Endothelial cell of umbilical vein (primary cell): ENCODE measurements at regions not wholly inside any gene's neighbourhood (a gene's known extent, or its start where the extent isn't known, plus 50 kb on each side); places are given as distances from the start of the nearest gene placed in this dataset.

Experiments used
- BruUV-seq: library from RNA; stranded (reverse); fragments of 400-500 nt; replicated peaks from 2 replicates; lab custom pipeline; 2021; lab: Mats Ljungman, UMichigan
- CTCF ChIA-PET: fragments of 300-600, 350-600 bp; sonication (Branson Sonifier 250); formaldehyde crosslinking; loops from one replicate; lab custom pipeline; 2021; ENCODE audit warnings: antibody characterized with exemption, inconsistent platforms; lab: Charles Lee
- POLR2A ChIA-PET: fragments of 300-600, 350-600 bp; sonication (Branson Sonifier 250); formaldehyde crosslinking; loops from one replicate; lab custom pipeline; 2021; ENCODE audit warnings: antibody characterized with exemption, inconsistent platforms; lab: Charles Lee
- DNase-seq: peaks from one replicate; pipeline ENCODE4 v3.0.0-alpha.2; 2011; ENCODE audit warnings: low read depth, low spot score
- FAIRE-seq: peaks from 2 replicates; lab custom pipeline; 2011; peaks lifted over from hg19 to GRCh38; lab: Jason Lieb, UNC
- H2AFZ ChIP-seq: 2 replicates; pipeline ENCODE4 v1.6.0; 2012; ENCODE audit warnings: low read depth, low read length, control low read depth, inconsistent platforms
- H3K27ac ChIP-seq: 2 replicates; pipeline ENCODE4 v1.5.1; 2011; ENCODE audit warnings: low read depth, mild to moderate bottlenecking, control low read depth, low read length, moderate library complexity; ENCODE audit not compliant: insufficient read depth
- H3K27me3 ChIP-seq, 2 experiments: 2 replicates each; pipeline versions ENCODE4 v1.6.0 to v1.6.1; 2011; ENCODE audit warnings: low read length in 2 of 2, mixed read lengths in 1 of 2; ENCODE audit not compliant: control insufficient read depth in 2 of 2, insufficient read depth in 2 of 2
- H3K36me3 ChIP-seq, 2 experiments: 2 replicates in 1 of 2; 3 replicates in 1 of 2; pipeline ENCODE4 v1.5.1; 2011; ENCODE audit warnings: low read length in 2 of 2, mild to moderate bottlenecking in 1 of 2, moderate library complexity in 1 of 2; ENCODE audit not compliant: control insufficient read depth in 2 of 2, insufficient read depth in 2 of 2; ENCODE audit errors: extremely low read depth in 1 of 2
- H3K4me1 ChIP-seq: 3 replicates; pipeline ENCODE4 v1.5.1; 2011; ENCODE audit warnings: mild to moderate bottlenecking, low read length; ENCODE audit not compliant: control insufficient read depth, insufficient read depth; ENCODE audit errors: extremely low read depth
- H3K4me2 ChIP-seq: 2 replicates; pipeline ENCODE4 v1.6.1; 2011; ENCODE audit warnings: low read length, control low read depth, mixed read lengths; ENCODE audit not compliant: insufficient read depth
- H3K4me3 ChIP-seq, 3 experiments: fragments of 200-600 bp in 1 of 3; sonication (generic), shearing (Covaris generic) in 1 of 3; replicated peaks in 1 of 3; 2 replicates each; pipeline ENCODE4 v1.5.1; 2011 to 2016; ENCODE audit warnings: control low read depth in 3 of 3, low read length in 3 of 3, mild to moderate bottlenecking in 2 of 3, inconsistent platforms in 1 of 3, low read depth in 1 of 3, moderate library complexity in 1 of 3; ENCODE audit not compliant: insufficient read depth in 1 of 3
- H3K79me2 ChIP-seq: 2 replicates; pipeline ENCODE4 v1.6.0; 2012; ENCODE audit warnings: low read length, inconsistent platforms; ENCODE audit not compliant: control insufficient read depth, insufficient read depth
- H3K9ac ChIP-seq: replicated peaks from 2 replicates; pipeline ENCODE3; 2011; ENCODE audit warnings: low read length, control low read depth; ENCODE audit not compliant: insufficient read depth; ENCODE audit errors: extremely low read depth
- H3K9me1 ChIP-seq: replicated peaks from 3 replicates; pipeline ENCODE4 v1.6.0; 2011; ENCODE audit warnings: mild to moderate bottlenecking, low read length; ENCODE audit not compliant: control insufficient read depth, insufficient read depth; ENCODE audit errors: extremely low read depth
- H3K9me3 ChIP-seq: replicated peaks from 2 replicates; pipeline ENCODE4 v1.5.1; 2012; ENCODE audit warnings: low read length, inconsistent platforms; ENCODE audit not compliant: control insufficient read depth, insufficient read depth
- H4K20me1 ChIP-seq: replicated peaks from 2 replicates; pipeline ENCODE3; 2011; ENCODE audit warnings: mild to moderate bottlenecking, low read length; ENCODE audit not compliant: control insufficient read depth, insufficient read depth; ENCODE audit errors: extremely low read depth
- EZH2 ChIP-seq: IDR thresholded peaks from 2 replicates; pipeline ENCODE4 v1.6.1; 2012; ENCODE audit warnings: borderline replicate concordance, low read depth, mild to moderate bottlenecking, moderate library complexity, low read length, inconsistent platforms; ENCODE audit not compliant: severe bottlenecking
- FOS ChIP-seq: IDR thresholded peaks from 2 replicates; pipeline ENCODE4 v1.6.1; 2011; ENCODE audit warnings: mild to moderate bottlenecking, low read length, moderate library complexity, borderline replicate concordance; ENCODE audit not compliant: insufficient read depth
- GATA2 ChIP-seq: IDR thresholded peaks from 2 replicates; pipeline ENCODE4 v1.7.0; 2011; ENCODE audit warnings: low read depth, mild to moderate bottlenecking, moderate library complexity, mixed read lengths, low read length; ENCODE audit not compliant: insufficient read length, insufficient read depth
- JUN ChIP-seq: IDR thresholded peaks from 2 replicates; pipeline ENCODE4 v1.6.1; 2011; ENCODE audit warnings: borderline replicate concordance, low read depth; ENCODE audit not compliant: insufficient read length, insufficient read depth
- MYC ChIP-seq: IDR thresholded peaks from one replicate; pipeline ENCODE4 v1.6.1; 2011; ENCODE audit warnings: mild to moderate bottlenecking, low read depth, low read length
- POLR2A ChIP-seq: IDR thresholded peaks from 2 replicates; pipeline ENCODE4 v1.6.1; 2012; ENCODE audit warnings: low read depth, mild to moderate bottlenecking, control low read depth, low read length
- POLR2AphosphoS5 ChIP-seq: IDR thresholded peaks from 2 replicates; pipeline ENCODE4 v1.6.1; 2012; ENCODE audit warnings: low read depth, mild to moderate bottlenecking, control low read depth, low read length, moderate library complexity; ENCODE audit not compliant: insufficient read depth
- dilution Hi-C: fragments of 300-500 bp; cut with MboI; formaldehyde crosslinking; loops from one replicate; pipeline ENCODE4 v1.15.0; 2019; ENCODE audit warnings: low sequenced_read_pairs; ENCODE audit not compliant: extremely low pct_ligation_motif_present
- intact Hi-C: fragments of 100-400 bp; cut with micrococcal nuclease; formaldehyde crosslinking; loops from one replicate; pipeline ENCODE4 v1.10.0; 2022
- TF ChIP-seq, protein P1 (sequence below): IDR thresholded peaks from 2 replicates; pipeline ENCODE4 v1.6.1; 2011; ENCODE audit not compliant: insufficient read depth, insufficient read length
- TF ChIP-seq, protein P2 (sequence below), 2 donors: IDR thresholded peaks; 1 replicate in 1 of 2; 2 replicates in 1 of 2; pipeline ENCODE4 v1.5.1; 2011; ENCODE audit warnings: low read length in 2 of 2, mild to moderate bottlenecking in 2 of 2, moderate library complexity in 2 of 2, control low read depth in 1 of 2, inconsistent platforms in 1 of 2, low read depth in 1 of 2; ENCODE audit not compliant: insufficient read depth in 1 of 2; ENCODE audit errors: extremely low read depth in 1 of 2

DNA sequence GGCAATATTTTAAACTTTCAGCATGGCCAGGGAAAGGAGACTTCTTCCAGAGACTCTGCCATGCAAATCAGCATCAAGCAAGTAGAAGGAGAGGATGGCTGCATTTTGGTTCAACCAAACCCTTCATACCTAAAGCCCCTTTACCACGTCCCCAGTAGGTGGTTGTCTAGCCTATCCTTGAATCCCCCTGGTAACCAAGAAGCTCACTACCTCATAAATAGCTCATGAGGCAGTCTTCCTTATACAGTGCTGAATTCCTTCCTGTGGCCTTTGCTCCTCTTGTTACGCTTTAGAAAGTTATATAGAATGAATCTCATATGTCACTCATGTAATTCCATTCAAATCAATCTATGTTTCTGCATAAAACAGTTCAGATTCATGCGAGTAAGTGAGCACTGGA lies 289.5 kb upstream of the SLC30A5 start:
- no peak for FAIRE-seq
- no peak overlapping the region for H3K9ac ChIP-seq
- no peaks in the 10 kb centered on the region for H3K9me1 ChIP-seq
- H3K27me3 ChIP-seq, result no peaks in the 10 kb centered on the region
- no peak overlapping the region for H3K4me2 ChIP-seq
- no peaks in the 10 kb centered on the region for H3K79me2 ChIP-seq
- CTCF ChIA-PET, result no interaction called here
- no peak for DNase-seq
- H4K20me1 ChIP-seq, result no peaks in the 10 kb centered on the region
- POLR2A ChIA-PET, result no interaction called here
- H3K9me3 ChIP-seq, result no peaks in the 10 kb centered on the region
- dilution Hi-C loops, result no loop called here
- intact Hi-C loops, result no loop called here
- BruUV-seq, result no TSS peak
- H3K27ac ChIP-seq, result no peak overlapping the region
- no peaks in the 10 kb centered on the region for H3K4me1 ChIP-seq
- no peaks in the 10 kb centered on the region for H3K36me3 ChIP-seq
- no peak for TF ChIP-seq GATA2
- no peak for TF ChIP-seq POLR2AphosphoS5
- H3K4me3 ChIP-seq, result no peak overlapping the region
- no peak overlapping the region for H2AFZ ChIP-seq

DNA sequence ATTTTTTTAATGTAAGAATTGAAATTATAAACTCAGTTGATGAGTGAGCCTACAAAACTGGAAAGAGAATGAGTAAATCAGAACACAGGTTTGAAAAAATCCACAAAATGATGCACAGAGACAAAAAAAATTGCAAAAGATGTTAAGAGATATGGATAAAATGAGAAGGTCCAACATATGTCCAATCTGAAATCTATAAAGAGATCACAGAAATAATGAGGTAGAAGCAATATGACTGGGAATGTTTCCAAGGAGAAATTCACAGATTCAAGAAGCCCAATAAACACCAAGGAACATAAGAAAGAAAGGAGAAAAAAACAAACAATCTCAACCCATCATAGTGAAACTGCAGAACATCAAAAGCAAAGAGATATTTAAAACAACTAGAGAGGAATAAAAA lies 288.4 kb upstream of the SLC30A5 start:
- POLR2A ChIA-PET, result no interaction called here

More for the DNA sequence above, 288.4 kb upstream of the SLC30A5 start:
- dilution Hi-C loops, result no loop called here
- Histone ChIP-seq H3K79me2 (no peaks in the 10 kb centered on the region), H3K4me2 (no peak overlapping the region), H3K9me1 (no peaks in the 10 kb centered on the region), H3K36me3 (no peaks in the 10 kb centered on the region), H3K9ac (no peak overlapping the region), H3K27ac (no peak overlapping the region), H3K27me3 (no peaks in the 10 kb centered on the region), H2AFZ (no peak overlapping the region), H3K9me3 (no peaks in the 10 kb centered on the region), H4K20me1 (no peaks in the 10 kb centered on the region), H3K4me3 (no peak overlapping the region), H3K4me1 (no peaks in the 10 kb centered on the region)
- CTCF ChIA-PET, result no interaction called here
- FAIRE-seq (no peak), DNase-seq (no peak)
- intact Hi-C loops, result no loop called here
- TF ChIP-seq, protein P1, sequence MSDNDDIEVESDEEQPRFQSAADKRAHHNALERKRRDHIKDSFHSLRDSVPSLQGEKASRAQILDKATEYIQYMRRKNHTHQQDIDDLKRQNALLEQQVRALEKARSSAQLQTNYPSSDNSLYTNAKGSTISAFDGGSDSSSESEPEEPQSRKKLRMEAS, result no peak
- TF ChIP-seq POLR2A, result no peak
- no peak for TF ChIP-seq MYC
- TF ChIP-seq EZH2, result no peak
- no peak for TF ChIP-seq FOS
- TF ChIP-seq GATA2, result no peak
- no peak for TF ChIP-seq POLR2AphosphoS5
- TF ChIP-seq, protein P2, sequence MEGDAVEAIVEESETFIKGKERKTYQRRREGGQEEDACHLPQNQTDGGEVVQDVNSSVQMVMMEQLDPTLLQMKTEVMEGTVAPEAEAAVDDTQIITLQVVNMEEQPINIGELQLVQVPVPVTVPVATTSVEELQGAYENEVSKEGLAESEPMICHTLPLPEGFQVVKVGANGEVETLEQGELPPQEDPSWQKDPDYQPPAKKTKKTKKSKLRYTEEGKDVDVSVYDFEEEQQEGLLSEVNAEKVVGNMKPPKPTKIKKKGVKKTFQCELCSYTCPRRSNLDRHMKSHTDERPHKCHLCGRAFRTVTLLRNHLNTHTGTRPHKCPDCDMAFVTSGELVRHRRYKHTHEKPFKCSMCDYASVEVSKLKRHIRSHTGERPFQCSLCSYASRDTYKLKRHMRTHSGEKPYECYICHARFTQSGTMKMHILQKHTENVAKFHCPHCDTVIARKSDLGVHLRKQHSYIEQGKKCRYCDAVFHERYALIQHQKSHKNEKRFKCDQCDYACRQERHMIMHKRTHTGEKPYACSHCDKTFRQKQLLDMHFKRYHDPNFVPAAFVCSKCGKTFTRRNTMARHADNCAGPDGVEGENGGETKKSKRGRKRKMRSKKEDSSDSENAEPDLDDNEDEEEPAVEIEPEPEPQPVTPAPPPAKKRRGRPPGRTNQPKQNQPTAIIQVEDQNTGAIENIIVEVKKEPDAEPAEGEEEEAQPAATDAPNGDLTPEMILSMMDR (IDR thresholded peaks at IDR 0.05; ENCODE audit: extremely low read depth in 1 of 2, insufficient read depth in 1 of 2, low read depth in 1 of 2, low read length in 2 of 2), result no peak
- TF ChIP-seq JUN, result no peak
- BruUV-seq, result no TSS peak
